K562 (cell line): ENCODE measurements at regions not wholly inside any gene's neighbourhood (a gene's known extent, or its start where the extent isn't known, plus 50 kb on each side); places are given as distances from the start of the nearest gene placed in this dataset.

Experiments
- HEY1 ChIP-seq: fragments of 250-450 bp; sonication (Bioruptor Pico); IDR thresholded peaks from 2 replicates; pipeline ENCODE4 v1.5.0; 2020; ENCODE audit warnings: mild to moderate bottlenecking, moderate library complexity, borderline replicate concordance
- SAFB ChIP-seq: fragments of 200-400 bp; formaldehyde crosslinking; IDR thresholded peaks from 2 replicates; pipeline ENCODE4 v1.6.1; 2017; ENCODE audit warnings: low read depth, low read length, borderline replicate concordance
- SIRT6 ChIP-seq: IDR thresholded peaks from one replicate; pipeline ENCODE4 v1.6.1; 2012; ENCODE audit warnings: low read depth, mild to moderate bottlenecking, control low read depth, inconsistent platforms, low read length, moderate library complexity
- SP2 ChIP-seq: IDR thresholded peaks from 2 replicates; pipeline ENCODE4 v1.6.1; 2011; ENCODE audit warnings: mild to moderate bottlenecking, low read depth, low read length, moderate library complexity; ENCODE audit not compliant: poor library complexity, severe bottlenecking; ENCODE audit errors: extremely low read depth
- SPI1 ChIP-seq: IDR thresholded peaks from 2 replicates; pipeline ENCODE4 v1.6.1; 2011; ENCODE audit warnings: low read depth, low read length, control low read depth, borderline replicate concordance
- TAF15 ChIP-seq: fragments of 200-400 bp; formaldehyde crosslinking; IDR thresholded peaks from 2 replicates; pipeline ENCODE4 v1.6.1; 2017; ENCODE audit warnings: mild to moderate bottlenecking, low read depth, low read length, moderate library complexity
- TFAM ChIP-seq: fragments of 250-450 bp; sonication (Bioruptor Pico); conservative IDR thresholded peaks from 2 replicates; pipeline ENCODE4 v1.5.0; 2021; ENCODE audit warnings: mild to moderate bottlenecking, moderate library complexity
- ZNF282 ChIP-seq: sonication (generic); formaldehyde crosslinking; IDR thresholded peaks from 2 replicates; pipeline ENCODE4 v1.8.1; 2023; ENCODE audit warnings: missing genetic modification reagents
- ZNF445 ChIP-seq: fragments of 250-450 bp; sonication (Bioruptor Pico); IDR thresholded peaks from 2 replicates; pipeline ENCODE4 v1.4.0; 2020; ENCODE audit warnings: low read depth, mild to moderate bottlenecking, moderate library complexity
- ZNF778 ChIP-seq: fragments of 450-650 bp; formaldehyde crosslinking; IDR thresholded peaks from 2 replicates; pipeline ENCODE4 v1.4.0; 2020; ENCODE audit warnings: mild to moderate bottlenecking, moderate library complexity
- TF ChIP-seq, protein P1 (sequence below): fragments of 250-450 bp; sonication (Bioruptor Pico); IDR thresholded peaks from 2 replicates; pipeline ENCODE4 v1.4.0; 2020
- TF ChIP-seq, protein P2 (sequence below): fragments of 450-650 bp; IDR thresholded peaks from 2 replicates; pipeline ENCODE4 v1.6.1; 2017; ENCODE audit warnings: mild to moderate bottlenecking, moderate library complexity
- TF ChIP-seq, protein P3 (sequence below): IDR thresholded peaks from 2 replicates; pipeline ENCODE4 v1.6.1; 2011; ENCODE audit warnings: borderline replicate concordance, low read depth, mild to moderate bottlenecking, moderate library complexity, low read length; ENCODE audit not compliant: insufficient read depth, poor library complexity, severe bottlenecking

- TF ChIP-seq, protein P1, sequence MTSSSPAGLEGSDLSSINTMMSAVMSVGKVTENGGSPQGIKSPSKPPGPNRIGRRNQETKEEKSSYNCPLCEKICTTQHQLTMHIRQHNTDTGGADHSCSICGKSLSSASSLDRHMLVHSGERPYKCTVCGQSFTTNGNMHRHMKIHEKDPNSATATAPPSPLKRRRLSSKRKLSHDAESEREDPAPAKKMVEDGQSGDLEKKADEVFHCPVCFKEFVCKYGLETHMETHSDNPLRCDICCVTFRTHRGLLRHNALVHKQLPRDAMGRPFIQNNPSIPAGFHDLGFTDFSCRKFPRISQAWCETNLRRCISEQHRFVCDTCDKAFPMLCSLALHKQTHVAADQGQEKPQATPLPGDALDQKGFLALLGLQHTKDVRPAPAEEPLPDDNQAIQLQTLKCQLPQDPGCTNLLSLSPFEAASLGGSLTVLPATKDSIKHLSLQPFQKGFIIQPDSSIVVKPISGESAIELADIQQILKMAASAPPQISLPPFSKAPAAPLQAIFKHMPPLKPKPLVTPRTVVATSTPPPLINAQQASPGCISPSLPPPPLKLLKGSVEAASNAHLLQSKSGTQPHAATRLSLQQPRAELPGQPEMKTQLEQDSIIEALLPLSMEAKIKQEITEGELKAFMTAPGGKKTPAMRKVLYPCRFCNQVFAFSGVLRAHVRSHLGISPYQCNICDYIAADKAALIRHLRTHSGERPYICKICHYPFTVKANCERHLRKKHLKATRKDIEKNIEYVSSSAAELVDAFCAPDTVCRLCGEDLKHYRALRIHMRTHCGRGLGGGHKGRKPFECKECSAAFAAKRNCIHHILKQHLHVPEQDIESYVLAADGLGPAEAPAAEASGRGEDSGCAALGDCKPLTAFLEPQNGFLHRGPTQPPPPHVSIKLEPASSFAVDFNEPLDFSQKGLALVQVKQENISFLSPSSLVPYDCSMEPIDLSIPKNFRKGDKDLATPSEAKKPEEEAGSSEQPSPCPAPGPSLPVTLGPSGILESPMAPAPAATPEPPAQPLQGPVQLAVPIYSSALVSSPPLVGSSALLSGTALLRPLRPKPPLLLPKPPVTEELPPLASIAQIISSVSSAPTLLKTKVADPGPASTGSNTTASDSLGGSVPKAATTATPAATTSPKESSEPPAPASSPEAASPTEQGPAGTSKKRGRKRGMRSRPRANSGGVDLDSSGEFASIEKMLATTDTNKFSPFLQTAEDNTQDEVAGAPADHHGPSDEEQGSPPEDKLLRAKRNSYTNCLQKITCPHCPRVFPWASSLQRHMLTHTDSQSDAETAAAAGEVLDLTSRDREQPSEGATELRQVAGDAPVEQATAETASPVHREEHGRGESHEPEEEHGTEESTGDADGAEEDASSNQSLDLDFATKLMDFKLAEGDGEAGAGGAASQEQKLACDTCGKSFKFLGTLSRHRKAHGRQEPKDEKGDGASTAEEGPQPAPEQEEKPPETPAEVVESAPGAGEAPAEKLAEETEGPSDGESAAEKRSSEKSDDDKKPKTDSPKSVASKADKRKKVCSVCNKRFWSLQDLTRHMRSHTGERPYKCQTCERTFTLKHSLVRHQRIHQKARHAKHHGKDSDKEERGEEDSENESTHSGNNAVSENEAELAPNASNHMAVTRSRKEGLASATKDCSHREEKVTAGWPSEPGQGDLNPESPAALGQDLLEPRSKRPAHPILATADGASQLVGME = no peak
- TF ChIP-seq, protein P2, sequence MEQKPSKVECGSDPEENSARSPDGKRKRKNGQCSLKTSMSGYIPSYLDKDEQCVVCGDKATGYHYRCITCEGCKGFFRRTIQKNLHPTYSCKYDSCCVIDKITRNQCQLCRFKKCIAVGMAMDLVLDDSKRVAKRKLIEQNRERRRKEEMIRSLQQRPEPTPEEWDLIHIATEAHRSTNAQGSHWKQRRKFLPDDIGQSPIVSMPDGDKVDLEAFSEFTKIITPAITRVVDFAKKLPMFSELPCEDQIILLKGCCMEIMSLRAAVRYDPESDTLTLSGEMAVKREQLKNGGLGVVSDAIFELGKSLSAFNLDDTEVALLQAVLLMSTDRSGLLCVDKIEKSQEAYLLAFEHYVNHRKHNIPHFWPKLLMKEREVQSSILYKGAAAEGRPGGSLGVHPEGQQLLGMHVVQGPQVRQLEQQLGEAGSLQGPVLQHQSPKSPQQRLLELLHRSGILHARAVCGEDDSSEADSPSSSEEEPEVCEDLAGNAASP = no peak
- TF ChIP-seq TFAM (CRISPR knock-in tag) = no peak
- TF ChIP-seq SAFB = no peak
- TF ChIP-seq, protein P3, sequence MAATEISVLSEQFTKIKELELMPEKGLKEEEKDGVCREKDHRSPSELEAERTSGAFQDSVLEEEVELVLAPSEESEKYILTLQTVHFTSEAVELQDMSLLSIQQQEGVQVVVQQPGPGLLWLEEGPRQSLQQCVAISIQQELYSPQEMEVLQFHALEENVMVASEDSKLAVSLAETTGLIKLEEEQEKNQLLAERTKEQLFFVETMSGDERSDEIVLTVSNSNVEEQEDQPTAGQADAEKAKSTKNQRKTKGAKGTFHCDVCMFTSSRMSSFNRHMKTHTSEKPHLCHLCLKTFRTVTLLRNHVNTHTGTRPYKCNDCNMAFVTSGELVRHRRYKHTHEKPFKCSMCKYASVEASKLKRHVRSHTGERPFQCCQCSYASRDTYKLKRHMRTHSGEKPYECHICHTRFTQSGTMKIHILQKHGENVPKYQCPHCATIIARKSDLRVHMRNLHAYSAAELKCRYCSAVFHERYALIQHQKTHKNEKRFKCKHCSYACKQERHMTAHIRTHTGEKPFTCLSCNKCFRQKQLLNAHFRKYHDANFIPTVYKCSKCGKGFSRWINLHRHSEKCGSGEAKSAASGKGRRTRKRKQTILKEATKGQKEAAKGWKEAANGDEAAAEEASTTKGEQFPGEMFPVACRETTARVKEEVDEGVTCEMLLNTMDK = no peak
- no peak for TF ChIP-seq SP2
- TF ChIP-seq ZNF282 = no peak
- no peak for TF ChIP-seq TAF15
- TF ChIP-seq SPI1 = no peak
- TF ChIP-seq ZNF445 (CRISPR knock-in tag) = no peak
- TF ChIP-seq HEY1 = no peak
- TF ChIP-seq SIRT6 = no peak
- TF ChIP-seq ZNF778 (CRISPR knock-in tag) = no peak
Observed at GRCh38 chr2:34723683-34724082, 1124.6 kb upstream of the FAM98A start (continued).
